ENCODE measurements at regions not wholly inside any gene's neighbourhood (a gene's known extent, or its start where the extent isn't known, plus 50 kb on each side); places are given as distances from the start of the nearest gene placed in this dataset.
A peak's percentile ranks its signal among the peaks of the same experiment; 100 is the strongest.

GRCh38 chr1:226491093-226491850 lies 57.3 kb upstream of the STUM start:
- DNase-seq = no peak

GRCh38 chr1:226492426-226493137 lies 56.0 kb upstream of the STUM start:
- no peak for DNase-seq

- DNase-seq = no peak
Observed at GRCh38 chr1:226494092-226494609, 54.4 kb upstream of the STUM start.

- peak; percentile 30 for DNase-seq
Observed at GRCh38 chr1:226495716-226496115, 52.8 kb upstream of the STUM start.

- peak; percentile 24 for DNase-seq
Observed at GRCh38 chr1:226496453-226497015, 52.0 kb upstream of the STUM start.

GRCh38 chr1:226497276-226497833 lies 51.2 kb upstream of the STUM start:
- DNase-seq = no peak

GRCh38 chr1:226497991-226498639 lies 50.4 kb upstream of the STUM start:
- no peak for DNase-seq

GRCh38 chr1:226498640-226499008 lies 49.9 kb upstream of the STUM start:
- DNase-seq = no peak
